ENCODE measurements at regions not wholly inside any gene's neighbourhood (a gene's known extent, or its start where the extent isn't known, plus 50 kb on each side); places are given as distances from the start of the nearest gene placed in this dataset.

DNA sequence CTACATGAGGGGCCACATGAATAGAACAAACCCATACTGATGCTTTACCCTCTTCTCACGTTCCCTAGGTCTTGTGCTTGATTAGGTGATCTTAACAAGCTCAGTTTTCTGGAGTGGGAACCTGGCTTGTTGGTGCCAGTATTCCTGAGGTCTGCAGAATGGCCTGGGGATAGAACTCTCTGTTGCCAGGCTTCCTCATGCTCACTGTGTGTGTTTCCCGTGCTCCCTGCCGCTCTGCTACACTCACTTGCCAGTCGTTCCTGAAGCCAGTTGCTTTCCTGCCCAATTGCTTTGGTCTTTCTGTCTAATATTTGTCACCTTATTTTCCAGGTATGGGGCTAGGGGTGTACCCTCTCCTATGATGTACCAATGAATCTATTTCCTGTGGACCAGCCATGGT, 2111.5 kb upstream of the PIK3C3 start:
- TF ChIP-seq L3MBTL2 (conservative IDR thresholded peaks at IDR 0.05) = no peak
- TF ChIP-seq CTBP1 (IDR thresholded peaks at IDR 0.05; ENCODE audit: borderline replicate concordance) = no peak
- TF ChIP-seq, protein P1, sequence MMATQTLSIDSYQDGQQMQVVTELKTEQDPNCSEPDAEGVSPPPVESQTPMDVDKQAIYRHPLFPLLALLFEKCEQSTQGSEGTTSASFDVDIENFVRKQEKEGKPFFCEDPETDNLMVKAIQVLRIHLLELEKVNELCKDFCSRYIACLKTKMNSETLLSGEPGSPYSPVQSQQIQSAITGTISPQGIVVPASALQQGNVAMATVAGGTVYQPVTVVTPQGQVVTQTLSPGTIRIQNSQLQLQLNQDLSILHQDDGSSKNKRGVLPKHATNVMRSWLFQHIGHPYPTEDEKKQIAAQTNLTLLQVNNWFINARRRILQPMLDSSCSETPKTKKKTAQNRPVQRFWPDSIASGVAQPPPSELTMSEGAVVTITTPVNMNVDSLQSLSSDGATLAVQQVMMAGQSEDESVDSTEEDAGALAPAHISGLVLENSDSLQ (IDR thresholded peaks at IDR 0.05) = no peak
- TF ChIP-seq ARNT (IDR thresholded peaks at IDR 0.05) = no peak
- TF ChIP-seq SUZ12 (IDR thresholded peaks at IDR 0.05) = no peak
- TF ChIP-seq FOXM1 (IDR thresholded peaks at IDR 0.05; ENCODE audit: borderline replicate concordance) = no peak
- TF ChIP-seq FOXK2 (IDR thresholded peaks at IDR 0.05) = no peak
- TF ChIP-seq TARDBP (IDR thresholded peaks at IDR 0.05) = no peak
- POLR2A ChIA-PET = no interaction called here
- DNase-seq (ENCODE audit: extremely low spot score) = no peak
- CTCF ChIA-PET = no interaction called here

- ChIA-PET POLR2A (no interaction called here), CTCF (no interaction called here)
- DNase-seq (ENCODE audit: extremely low spot score) = no peak
- no peak for TF ChIP-seq NFRKB (IDR thresholded peaks at IDR 0.05)
- TF ChIP-seq SUZ12 (IDR thresholded peaks at IDR 0.05) = no peak
- no peak for TF ChIP-seq FOXM1 (IDR thresholded peaks at IDR 0.05; ENCODE audit: borderline replicate concordance)
- TF ChIP-seq BHLHE40 (IDR thresholded peaks at IDR 0.05; ENCODE audit: borderline replicate concordance) = no peak
- no peak for TF ChIP-seq FOXA1 (IDR thresholded peaks at IDR 0.05)
- no peak for TF ChIP-seq ZNF384 (IDR thresholded peaks at IDR 0.05)
- TF ChIP-seq TARDBP (IDR thresholded peaks at IDR 0.05) = no peak
- no peak for TF ChIP-seq CTBP1 (IDR thresholded peaks at IDR 0.05; ENCODE audit: borderline replicate concordance)
- no peak for TF ChIP-seq HDGF (IDR thresholded peaks at IDR 0.05; ENCODE audit: borderline replicate concordance)
- no peak for TF ChIP-seq LEF1 (IDR thresholded peaks at IDR 0.05; ENCODE audit: borderline replicate concordance)
- TF ChIP-seq L3MBTL2 (conservative IDR thresholded peaks at IDR 0.05) = no peak
- TF ChIP-seq SP1 (IDR thresholded peaks at IDR 0.05) = no peak
- no peak for TF ChIP-seq ARNT (IDR thresholded peaks at IDR 0.05)
- TF ChIP-seq FOXK2 (IDR thresholded peaks at IDR 0.05) = no peak
- TF ChIP-seq, protein P1 (IDR thresholded peaks at IDR 0.05) = no peak
- TF ChIP-seq ELF4 (IDR thresholded peaks at IDR 0.05) = no peak
Measured at GRCh38 chr18:39842366-39842914, 2112.6 kb upstream of the PIK3C3 start.

DNA sequence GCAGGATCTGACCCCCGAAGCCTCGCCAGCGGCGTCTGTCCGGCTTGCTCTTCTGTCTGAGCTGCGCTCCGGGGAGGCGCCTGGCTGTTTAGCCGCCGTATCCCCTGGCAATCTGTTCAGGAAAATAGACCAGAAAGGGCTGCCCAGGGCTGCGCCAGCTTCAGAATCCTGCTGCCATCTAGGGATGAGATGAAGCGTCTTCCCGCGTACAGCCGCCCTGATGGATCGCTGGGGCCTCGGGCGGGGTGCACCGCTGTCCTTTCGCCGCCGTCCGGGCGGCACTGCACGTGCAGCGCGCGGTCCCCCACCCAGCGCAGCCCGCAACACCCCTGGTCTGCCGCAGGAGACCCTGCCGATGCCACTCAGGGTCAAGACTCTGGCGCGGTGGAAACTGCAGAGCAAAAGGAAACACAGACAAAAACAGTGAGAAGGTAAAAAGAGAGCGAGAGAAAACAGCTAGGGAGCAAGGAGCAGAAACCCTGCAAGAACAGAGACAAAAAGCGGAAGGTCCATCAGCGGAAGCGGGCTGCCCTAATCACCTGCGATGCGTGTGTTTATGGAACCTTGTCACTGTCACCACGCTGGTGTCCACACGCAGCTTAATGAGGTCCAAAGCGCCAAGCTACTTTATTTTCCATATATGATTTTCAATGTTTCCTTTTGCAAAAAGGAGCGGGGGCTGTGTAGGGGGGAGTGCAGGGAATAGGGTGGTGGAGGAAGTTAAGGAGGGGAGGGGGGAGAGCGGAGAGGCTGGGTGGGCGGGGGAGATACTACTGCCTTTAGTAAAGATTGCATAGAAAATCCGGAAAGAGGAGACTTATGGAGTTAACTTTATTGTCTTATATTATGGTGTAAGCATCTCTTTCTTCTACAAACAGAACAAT, 2113.3 kb upstream of the PIK3C3 start:
- peak; percentile 83 for DNase-seq (ENCODE audit: extremely low spot score)
- TF ChIP-seq CTBP1 (IDR thresholded peaks at IDR 0.05; ENCODE audit: borderline replicate concordance) (peak; percentile 21; the same call in 1 of the 2 replicates), SP1 (IDR thresholded peaks at IDR 0.05) (no peak), LEF1 (IDR thresholded peaks at IDR 0.05; ENCODE audit: borderline replicate concordance) (no peak), FOXA1 (IDR thresholded peaks at IDR 0.05) (no peak), BHLHE40 (IDR thresholded peaks at IDR 0.05; ENCODE audit: borderline replicate concordance) (no peak), L3MBTL2 (conservative IDR thresholded peaks at IDR 0.05) (peak; percentile 91), TARDBP (IDR thresholded peaks at IDR 0.05) (no peak), NFRKB (IDR thresholded peaks at IDR 0.05) (no peak), FOXK2 (IDR thresholded peaks at IDR 0.05) (no peak), SUZ12 (IDR thresholded peaks at IDR 0.05) (no peak), ARNT (IDR thresholded peaks at IDR 0.05) (no peak), FOXM1 (IDR thresholded peaks at IDR 0.05; ENCODE audit: borderline replicate concordance) (no peak), ZNF384 (IDR thresholded peaks at IDR 0.05) (no peak)
- TF ChIP-seq, protein P1 (IDR thresholded peaks at IDR 0.05) = no peak
- ChIA-PET CTCF (interaction anchor here (0.6 to 1.2 kb wide), 6 partner anchors 10 to 577 kb away, joined by 3 to 5 read pairs (median 3); no protein-coding TSS in a partner anchor), POLR2A (no interaction called here)

- no peak for TF ChIP-seq ZNF384 (IDR thresholded peaks at IDR 0.05)
- no peak for TF ChIP-seq SP1 (IDR thresholded peaks at IDR 0.05)
- no peak for TF ChIP-seq SUZ12 (IDR thresholded peaks at IDR 0.05)
- no peak for TF ChIP-seq BHLHE40 (IDR thresholded peaks at IDR 0.05; ENCODE audit: borderline replicate concordance)
- no peak for TF ChIP-seq NFRKB (IDR thresholded peaks at IDR 0.05)
- TF ChIP-seq ARNT (IDR thresholded peaks at IDR 0.05) = no peak
- TF ChIP-seq FOXK2 (IDR thresholded peaks at IDR 0.05) = no peak
- TF ChIP-seq ELF4 (IDR thresholded peaks at IDR 0.05) = no peak
- TF ChIP-seq FOXA1 (IDR thresholded peaks at IDR 0.05) = no peak
- no peak for TF ChIP-seq LEF1 (IDR thresholded peaks at IDR 0.05; ENCODE audit: borderline replicate concordance)
- TF ChIP-seq, protein P1 (IDR thresholded peaks at IDR 0.05) = no peak
- TF ChIP-seq L3MBTL2 (conservative IDR thresholded peaks at IDR 0.05) = no peak
- no peak for TF ChIP-seq FOXM1 (IDR thresholded peaks at IDR 0.05; ENCODE audit: borderline replicate concordance)
- no peak for TF ChIP-seq TARDBP (IDR thresholded peaks at IDR 0.05)
- no peak for TF ChIP-seq CTBP1 (IDR thresholded peaks at IDR 0.05; ENCODE audit: borderline replicate concordance)
- TF ChIP-seq HDGF (IDR thresholded peaks at IDR 0.05; ENCODE audit: borderline replicate concordance) = no peak
- DNase-seq (ENCODE audit: extremely low spot score) = peak; percentile 18
- POLR2A ChIA-PET = no interaction called here
- CTCF ChIA-PET = interaction anchor here (0.6 to 1.2 kb wide), 6 partner anchors 9 to 576 kb away, joined by 3 to 5 read pairs (median 3); no protein-coding TSS in a partner anchor
Measured at GRCh38 chr18:39840856-39841481, 2114.1 kb upstream of the PIK3C3 start.

All from HEK293T (cell line).